Caco-2 (cell line): ENCODE measurements at regions not wholly inside any gene's neighbourhood (a gene's known extent, or its start where the extent isn't known, plus 50 kb on each side); places are given as distances from the start of the nearest gene placed in this dataset.

Experiments used
- BruUV-seq: library from RNA; stranded (reverse); fragments of 400-500 nt; replicated peaks from 2 replicates; lab custom pipeline; 2021; lab: Mats Ljungman, UMichigan
- CTCF ChIA-PET: fragments of 300-600 bp; sonication (Branson Sonifier 250); formaldehyde crosslinking; loops from one replicate; lab custom pipeline; 2022; ENCODE audit warnings: antibody characterized with exemption; lab: Charles Lee
- POLR2A ChIA-PET: fragments of 300-600 bp; sonication (Branson Sonifier 250); formaldehyde crosslinking; loops from one replicate; lab custom pipeline; 2022; ENCODE audit warnings: antibody characterized with exemption; lab: Charles Lee
- DNase-seq, 2 experiments: peaks; one replicate each; pipeline versions ENCODE4 v3.0.0 to v3.0.0-alpha.2; 2020 to 2022
- H3K27me3 ChIP-seq: replicated peaks from 2 replicates; pipeline ENCODE4 v1.6.0; 2011; ENCODE audit warnings: low read length; ENCODE audit not compliant: control insufficient read depth, insufficient read depth
- H3K36me3 ChIP-seq: 2 replicates; pipeline ENCODE4 v1.5.1; 2011; ENCODE audit warnings: low read length; ENCODE audit not compliant: control insufficient read depth, insufficient read depth
- H3K4me1 ChIP-seq: fragments of 250-450 bp; sonication (Bioruptor Pico); 2 replicates; pipeline ENCODE4 v1.5.1; 2020; ENCODE audit warnings: mild to moderate bottlenecking
- H3K4me3 ChIP-seq: 2 replicates; pipeline ENCODE4 v1.5.1; 2011; ENCODE audit warnings: low read depth, mild to moderate bottlenecking, control low read depth, low read length
- H3K9me3 ChIP-seq: fragments of 250-450 bp; sonication (Bioruptor Pico); 2 replicates; pipeline ENCODE4 v1.5.1; 2020; ENCODE audit warnings: mild to moderate bottlenecking, moderate library complexity
- H3K27ac Mint-ChIP-seq: one replicate; pipeline ENCODE4 v1.8.0; 2022; ENCODE audit warnings: mixed read lengths; ENCODE audit not compliant: unreplicated experiment
- H3K27me3 Mint-ChIP-seq: one replicate; pipeline ENCODE4 v1.8.0; 2022; ENCODE audit warnings: mixed read lengths; ENCODE audit not compliant: insufficient read depth, unreplicated experiment
- H3K36me3 Mint-ChIP-seq: one replicate; pipeline ENCODE4 v1.8.0; 2022; ENCODE audit warnings: mild to moderate bottlenecking, mixed read lengths; ENCODE audit not compliant: insufficient read depth, unreplicated experiment
- H3K4me1 Mint-ChIP-seq: one replicate; pipeline ENCODE4 v1.8.0; 2022; ENCODE audit warnings: low read depth, mixed read lengths; ENCODE audit not compliant: unreplicated experiment
- H3K4me3 Mint-ChIP-seq: one replicate; pipeline ENCODE4 v1.8.0; 2022; ENCODE audit warnings: mild to moderate bottlenecking, moderate library complexity, mixed read lengths; ENCODE audit not compliant: unreplicated experiment
- H3K9me3 Mint-ChIP-seq: one replicate; pipeline ENCODE4 v1.8.0; 2022; ENCODE audit warnings: mixed read lengths; ENCODE audit not compliant: unreplicated experiment
- CTCF ChIP-seq, 2 experiments: fragments of 200-600 bp in 1 of 2; IDR thresholded peaks; 1 replicate in 1 of 2; 2 replicates in 1 of 2; pipeline versions ENCODE4 v1.5.1 to v1.8.0; 2011 to 2022; ENCODE audit warnings: antibody characterized with exemption in 1 of 2, control low read depth in 1 of 2, inconsistent platforms in 1 of 2, low read depth in 1 of 2, low read length in 1 of 2, mild to moderate bottlenecking in 1 of 2, moderate library complexity in 1 of 2; ENCODE audit not compliant: insufficient read depth in 1 of 2, severe bottlenecking in 1 of 2, unreplicated experiment in 1 of 2
- intact Hi-C: fragments of 100-400 bp; cut with micrococcal nuclease; formaldehyde crosslinking; loops from one replicate; pipeline ENCODE4 v1.10.0; 2022; ENCODE audit not compliant: unreplicated experiment

GRCh38 chr10:29102636-29103035 lies 186.2 kb upstream of the LYZL1 start:
- DNase-seq: no peak
- CTCF ChIA-PET: interaction anchor here (0.7 kb wide), 1 partner anchor 184 kb away, joined by 4 read pairs; no protein-coding TSS in a partner anchor
- Mint-ChIP-seq H3K9me3 (no peaks in the 10 kb centered on the region), H3K4me1 (peaks cover 73% of the 10 kb centered on the region), H3K27ac (peak overlapping the region; percentile 62), H3K36me3 (peaks cover 7% of the 10 kb centered on the region), H3K27me3 (no peaks in the 10 kb centered on the region), H3K4me3 (no peak overlapping the region)
- 0 out of 2 replicates have a peak, but pooled peaks cover 6% of the 10 kb centered on the region for H3K9me3 ChIP-seq
- H3K27me3 ChIP-seq: no peaks in the 10 kb centered on the region
- intact Hi-C loops: loop anchor here (10.0 kb wide), 1 partner anchor 78 kb away; no protein-coding TSS in a partner anchor
- no peak for TF ChIP-seq CTCF (IDR thresholded peaks at IDR 0.05; ENCODE audit: insufficient read depth in 1 of 2, low read depth in 1 of 2, low read length in 1 of 2, severe bottlenecking in 1 of 2, unreplicated experiment in 1 of 2)
- BruUV-seq: no TSS peak
- peaks cover 74% of the 10 kb centered on the region for H3K4me1 ChIP-seq
- H3K36me3 ChIP-seq: no peaks in the 10 kb centered on the region
- no peak overlapping the region for H3K4me3 ChIP-seq
- POLR2A ChIA-PET: no interaction called here

DNA sequence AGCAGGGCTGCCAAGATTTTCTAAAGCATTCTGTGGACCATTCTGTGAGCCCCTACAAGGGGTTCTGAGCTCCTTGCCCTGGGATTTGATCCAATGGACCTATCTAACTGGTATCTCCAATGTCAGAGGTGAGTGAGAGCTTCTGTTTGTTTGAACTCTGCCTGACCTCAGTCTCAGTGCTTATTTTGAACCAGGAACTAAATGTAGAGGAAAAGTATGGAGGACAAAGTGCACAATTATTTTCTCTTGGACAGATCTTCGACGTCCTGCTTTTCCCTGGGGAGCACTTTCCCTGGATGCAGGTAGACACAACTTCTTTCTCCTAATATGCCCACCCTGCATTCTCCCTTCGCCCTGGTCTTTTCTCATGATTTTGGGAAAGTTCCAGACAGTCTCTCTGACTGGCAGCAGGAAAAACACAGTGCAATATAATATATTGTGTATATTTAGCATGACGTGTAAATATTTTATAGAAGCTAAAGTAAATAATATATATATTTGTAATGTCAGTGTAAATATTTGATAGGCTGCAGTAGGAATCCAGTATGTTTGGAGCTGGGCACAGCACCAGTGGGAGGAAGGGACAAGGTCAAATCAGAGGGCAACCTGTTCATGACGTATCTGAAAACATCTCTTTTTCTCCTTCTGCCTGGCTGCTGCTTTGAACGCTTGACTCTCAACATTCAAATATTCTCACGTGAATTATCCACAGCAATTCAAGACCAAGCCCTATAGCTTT lies 184.0 kb upstream of the LYZL1 start:
- no peak for DNase-seq
- peaks cover 17% of the 10 kb centered on the region for H3K36me3 Mint-ChIP-seq
- peak overlapping the region; percentile 13 for H3K4me3 Mint-ChIP-seq
- TF ChIP-seq CTCF (IDR thresholded peaks at IDR 0.05; ENCODE audit: insufficient read depth in 1 of 2, low read depth in 1 of 2, low read length in 1 of 2, severe bottlenecking in 1 of 2, unreplicated experiment in 1 of 2): no peak
- no peak overlapping the region for H3K4me3 ChIP-seq
- no peaks in the 10 kb centered on the region for H3K9me3 Mint-ChIP-seq
- ChIA-PET CTCF (interaction anchor here (0.6 to 1.3 kb wide), 5 partner anchors 26 to 270 kb away, joined by 3 to 5 read pairs (median 3); no protein-coding TSS in a partner anchor), POLR2A (interaction anchor here (0.6 kb wide), 3 partner anchors 28 to 573 kb away, joined by 3 to 10 read pairs (median 3); no protein-coding TSS in a partner anchor)
- 0 out of 2 replicates have a peak, but pooled peaks cover 6% of the 10 kb centered on the region for H3K9me3 ChIP-seq
- H3K4me1 ChIP-seq: peaks cover 80% of the 10 kb centered on the region
- no peaks in the 10 kb centered on the region for H3K27me3 ChIP-seq
- H3K36me3 ChIP-seq: no peaks in the 10 kb centered on the region
- intact Hi-C loops: loop anchor here (10.0 kb wide), 1 partner anchor 80 kb away; no protein-coding TSS in a partner anchor
- no TSS peak for BruUV-seq
- H3K27ac Mint-ChIP-seq: peak overlapping the region; percentile 88
- peaks cover 72% of the 10 kb centered on the region for H3K4me1 Mint-ChIP-seq
- H3K27me3 Mint-ChIP-seq: no peaks in the 10 kb centered on the region

GRCh38 chr10:29105516-29106215 lies 183.2 kb upstream of the LYZL1 start:
- Mint-ChIP-seq H3K36me3 (peaks cover 19% of the 10 kb centered on the region), H3K27me3 (no peaks in the 10 kb centered on the region), H3K4me3 (peak overlapping the region; percentile 64), H3K4me1 (peaks cover 70% of the 10 kb centered on the region), H3K9me3 (no peaks in the 10 kb centered on the region), H3K27ac (peak overlapping the region; percentile 88)
- DNase-seq: peak; percentile 50 to 55
- intact Hi-C loops: loop anchor here (10.0 kb wide), 1 partner anchor 81 kb away; no protein-coding TSS in a partner anchor
- Histone ChIP-seq H3K36me3 (no peaks in the 10 kb centered on the region), H3K4me3 (no peak overlapping the region), H3K9me3 (0 out of 2 replicates have a peak, but pooled peaks cover 6% of the 10 kb centered on the region), H3K4me1 (peaks cover 80% of the 10 kb centered on the region), H3K27me3 (no peaks in the 10 kb centered on the region)
- TSS peak; percentile 68 for BruUV-seq
- POLR2A ChIA-PET: interaction anchor here (0.6 kb wide), 2 partner anchors 419 to 573 kb away, joined by 3 read pairs; no protein-coding TSS in a partner anchor
- no peak for TF ChIP-seq CTCF (IDR thresholded peaks at IDR 0.05; ENCODE audit: insufficient read depth in 1 of 2, low read depth in 1 of 2, low read length in 1 of 2, severe bottlenecking in 1 of 2, unreplicated experiment in 1 of 2)
- CTCF ChIA-PET: interaction anchor here (0.6 to 1.3 kb wide), 5 partner anchors 14 to 442 kb away, joined by 3 to 5 read pairs (median 3); no protein-coding TSS in a partner anchor
